HG02943 (cell line): ENCODE measurements at regions not wholly inside any gene's neighbourhood (a gene's known extent, or its start where the extent isn't known, plus 50 kb on each side); places are given as distances from the start of the nearest gene placed in this dataset.

Experiments used
- ATAC-seq: cut with Tn5 transposase; IDR thresholded peaks from one replicate; pipeline ENCODE4 v1.9.1; 2021; ENCODE audit warnings: mild to moderate bottlenecking, low read depth, moderate library complexity; ENCODE audit not compliant: unreplicated experiment

GRCh38 chr3:34988296-34988695 lies 651.0 kb upstream of the ARPP21 start:
- no peak for ATAC-seq

GRCh38 chr3:34995796-34996430 lies 643.4 kb upstream of the ARPP21 start:
- ATAC-seq: no peak

GRCh38 chr3:34998902-34999301 lies 640.4 kb upstream of the ARPP21 start:
- ATAC-seq: no peak

- no peak for ATAC-seq
Observed at GRCh38 chr3:35012214-35012613, 627.1 kb upstream of the ARPP21 start.

- ATAC-seq: no peak
Observed at GRCh38 chr3:35028157-35028556, 611.2 kb upstream of the ARPP21 start.

- no peak for ATAC-seq
Observed at GRCh38 chr3:35042210-35042991, 596.9 kb upstream of the ARPP21 start.

GRCh38 chr3:35043040-35043439 lies 596.3 kb upstream of the ARPP21 start:
- no peak for ATAC-seq

GRCh38 chr3:35044190-35044589 lies 595.1 kb upstream of the ARPP21 start:
- no peak for ATAC-seq

GRCh38 chr3:35045118-35045517 lies 594.2 kb upstream of the ARPP21 start:
- ATAC-seq: no peak

- no peak for ATAC-seq
Observed at GRCh38 chr3:35064761-35065160, 574.6 kb upstream of the ARPP21 start.

- no peak for ATAC-seq
Observed at GRCh38 chr3:35065891-35066290, 573.4 kb upstream of the ARPP21 start.

GRCh38 chr3:35067750-35068149 lies 571.6 kb upstream of the ARPP21 start:
- ATAC-seq: no peak

- no peak for ATAC-seq
Observed at GRCh38 chr3:35070088-35070487, 569.2 kb upstream of the ARPP21 start.

GRCh38 chr3:35071772-35072171 lies 567.6 kb upstream of the ARPP21 start:
- no peak for ATAC-seq

GRCh38 chr3:35078780-35079179 lies 560.5 kb upstream of the ARPP21 start:
- no peak for ATAC-seq

- no peak for ATAC-seq
Observed at GRCh38 chr3:35079403-35079802, 559.9 kb upstream of the ARPP21 start.

- no peak for ATAC-seq
Observed at GRCh38 chr3:35081899-35082298, 557.4 kb upstream of the ARPP21 start.

- ATAC-seq: no peak
Observed at GRCh38 chr3:35088943-35089342, 550.4 kb upstream of the ARPP21 start.

GRCh38 chr3:35114686-35115085 lies 524.6 kb upstream of the ARPP21 start:
- no peak for ATAC-seq

GRCh38 chr3:35120026-35120425 lies 519.3 kb upstream of the ARPP21 start:
- ATAC-seq: no peak

GRCh38 chr3:35137612-35138011 lies 501.7 kb upstream of the ARPP21 start:
- ATAC-seq: no peak

GRCh38 chr3:35141406-35141805 lies 497.9 kb upstream of the ARPP21 start:
- ATAC-seq: no peak
